ENCODE measurements at regions not wholly inside any gene's neighbourhood (a gene's known extent, or its start where the extent isn't known, plus 50 kb on each side); places are given as distances from the start of the nearest gene placed in this dataset.

- Histone ChIP-seq H3K9ac (ENCODE audit: insufficient read depth in 1 of 2, low read depth in 2 of 2, low read length in 2 of 2) (no peak overlapping the region), H3K36me3 (ENCODE audit: control insufficient read depth, insufficient read depth, low read length) (no peaks in the 10 kb centered on the region), H3K27ac (ENCODE audit: extremely low read depth, low read depth, low read length) (no peak overlapping the region), H4K20me1 (replicated peaks; ENCODE audit: control insufficient read depth, insufficient read depth, low read length) (no peaks in the 10 kb centered on the region), H3K9me3 (replicated peaks; ENCODE audit: control insufficient read depth, insufficient read depth, low read depth, low read length) (no peaks in the 10 kb centered on the region), H3K4me2 (ENCODE audit: insufficient read depth, low read length) (no peak overlapping the region), H2AFZ (ENCODE audit: low read depth, low read length) (no peak overlapping the region), H3K9me1 (ENCODE audit: control insufficient read depth, insufficient read depth, low read length) (no peaks in the 10 kb centered on the region), H3K4me1 (replicated peaks in 1 of 2; ENCODE audit: control insufficient read depth in 2 of 2, insufficient read depth in 2 of 2, low read length in 2 of 2) (peaks cover 0 to 4% of the 10 kb centered on the region in 2 experiments; a peak in 2 of 5 replicates), H3K4me3 (no peak overlapping the region), H3K27me3 (ENCODE audit: control insufficient read depth in 2 of 2, insufficient read depth in 2 of 2, low read length in 2 of 2) (no peaks in the 10 kb centered on the region), H3K79me2 (ENCODE audit: control insufficient read depth, insufficient read depth, low read length) (no peaks in the 10 kb centered on the region)
- in situ Hi-C loops (cut with MboI) = no loop called here
- BruUV-seq (replicated peaks) = no TSS peak
- CTCF ChIA-PET (ENCODE audit: low intra/inter-chr PET ratio) = no interaction called here
- WGBS (ENCODE audit: insufficient coverage, low coverage, missing lambda C conversion rate) = 5% methylated on average over 4 of the region's 4 CpGs
- ATAC-seq (no peak), DNase-seq (ENCODE audit: extremely low read depth in 1 of 4, low spot score in 3 of 4) (peak; percentile 9 to 34 (median 24)), FAIRE-seq (no peak)
- POLR2A ChIA-PET = interaction anchor here (0.7 kb wide), 1 partner anchor 39 kb away, joined by 3 read pairs; no protein-coding TSS in a partner anchor
- intact Hi-C loops (cut with micrococcal nuclease) = no loop called here
- TF ChIP-seq SMARCA4 (IDR thresholded peaks at IDR 0.05) (0 out of 2 replicates have a peak, but pooled peaks have one; percentile 13), HOMEZ (CRISPR knock-in tag; IDR thresholded peaks at IDR 0.05) (no peak), ATF3 (IDR thresholded peaks at IDR 0.05) (peak; percentile 31; the same call in 1 of the 2 replicates), ATF3 (CRISPR knock-in tag; conservative IDR thresholded peaks at IDR 0.05) (no peak), VEZF1 (CRISPR knock-in tag; IDR thresholded peaks at IDR 0.05) (peak; percentile 26; the same call in 1 of the 2 replicates), HNRNPL (IDR thresholded peaks at IDR 0.05; ENCODE audit: low read depth, low read length) (no peak), ID3 (CRISPR knock-in tag; IDR thresholded peaks at IDR 0.05) (no peak), ID3 (tag; IDR thresholded peaks at IDR 0.05) (0 out of 2 replicates have a peak, but pooled peaks have one; percentile 39), HDAC1 (IDR thresholded peaks at IDR 0.05) (0 out of 4 replicates have a peak, but pooled peaks of 1 of the 2 experiments have one; percentile 14), ESRRA (IDR thresholded peaks at IDR 0.05; ENCODE audit: borderline replicate concordance, low read depth) (peak; percentile 80), SNAPC5 (CRISPR knock-in tag; IDR thresholded peaks at IDR 0.05) (no peak), DPF2 (IDR thresholded peaks at IDR 0.05) (0 out of 2 replicates have a peak, but pooled peaks have one; percentile 29), FOSL1 (tag; conservative IDR thresholded peaks at IDR 0.05) (peak; percentile 79), NR2C1 (IDR thresholded peaks at IDR 0.05) (no peak), NR2C1 (tag; IDR thresholded peaks at IDR 0.05) (peak; percentile 61), KLF16 (IDR thresholded peaks at IDR 0.05) (no peak), RFX1 (IDR thresholded peaks at IDR 0.05) (peak; percentile 49), JUND (IDR thresholded peaks at IDR 0.05; ENCODE audit: borderline replicate concordance, low read depth, low read length) (peak; percentile 77), JUND (tag; IDR thresholded peaks at IDR 0.05; ENCODE audit: borderline replicate concordance, low read depth, low read length) (peak; percentile 79; the same call in 1 of the 3 replicates), NR2C2 (CRISPR knock-in tag; IDR thresholded peaks at IDR 0.05) (no peak), NR2C2 (tag; IDR thresholded peaks at IDR 0.05) (peak; percentile 57), CTBP1 (IDR thresholded peaks at IDR 0.05; ENCODE audit: borderline replicate concordance) (peak; percentile 31; the same call in 1 of the 2 replicates)
Measured at GRCh38 chr20:22717466-22717865, 133.1 kb upstream of the FOXA2 start.

Data from K562 (cell line).